SK-N-SH (cell line): ENCODE measurements at regions not wholly inside any gene's neighbourhood (a gene's known extent, or its start where the extent isn't known, plus 50 kb on each side); places are given as distances from the start of the nearest gene placed in this dataset.

Source experiments
- CTCF ChIP-seq: fragments of 200-600 bp; sonication (generic); IDR thresholded peaks from 2 replicates; pipeline ENCODE4 v1.6.1; 2017; ENCODE audit warnings: antibody characterized with exemption, mild to moderate bottlenecking, moderate library complexity
- EP300 ChIP-seq, 2 experiments: IDR thresholded peaks; 2 replicates each; pipeline versions ENCODE4 v1.4.0 to v1.6.1; 2012; ENCODE audit warnings: borderline replicate concordance in 1 of 2, low read depth in 1 of 2, low read length in 1 of 2
- FOXJ3 ChIP-seq: sonication (generic); formaldehyde crosslinking; IDR thresholded peaks from 2 replicates; pipeline ENCODE4 v1.5.1; 2020; ENCODE audit warnings: mild to moderate bottlenecking, missing genetic modification reagents
- GABPA ChIP-seq: IDR thresholded peaks from 2 replicates; pipeline ENCODE4 v1.4.0; 2012; ENCODE audit warnings: low read depth, mild to moderate bottlenecking
- GATA2 ChIP-seq: sonication (generic); formaldehyde crosslinking; IDR thresholded peaks from 2 replicates; pipeline ENCODE4 v1.5.0; 2020; ENCODE audit warnings: mild to moderate bottlenecking, missing genetic modification reagents
- JUND ChIP-seq: IDR thresholded peaks from 2 replicates; pipeline ENCODE4 v1.4.0; 2012
- MXI1 ChIP-seq: IDR thresholded peaks from 2 replicates; pipeline ENCODE4 v1.6.1; 2012; ENCODE audit warnings: mild to moderate bottlenecking, low read depth, low read length, improper control_type of control experiment
- NRF1 ChIP-seq: IDR thresholded peaks from 2 replicates; pipeline ENCODE4 v1.6.1; 2012; ENCODE audit warnings: low read depth, mild to moderate bottlenecking, low read length
- POLR2AphosphoS5 ChIP-seq: IDR thresholded peaks from 2 replicates; pipeline ENCODE4 v1.6.1; 2012; ENCODE audit warnings: low read depth, low read length
- SIN3A ChIP-seq: IDR thresholded peaks from 2 replicates; pipeline ENCODE4 v1.6.1; 2012; ENCODE audit warnings: low read depth, mild to moderate bottlenecking, low read length, moderate library complexity, borderline replicate concordance
- TAF1 ChIP-seq: IDR thresholded peaks from 2 replicates; pipeline ENCODE4 v1.6.1; 2012; ENCODE audit warnings: low read depth, mild to moderate bottlenecking, low read length, moderate library complexity, borderline replicate concordance
- TCF12 ChIP-seq: IDR thresholded peaks from 2 replicates; pipeline ENCODE4 v1.4.0; 2012
- TF ChIP-seq, protein P1 (sequence below): IDR thresholded peaks from 2 replicates; pipeline ENCODE4 v1.4.0; 2012; ENCODE audit warnings: low read depth, borderline replicate concordance
- TF ChIP-seq, protein P2 (sequence below): IDR thresholded peaks from 2 replicates; pipeline ENCODE4 v1.4.0; 2012; ENCODE audit warnings: low read depth

GRCh38 chr4:126372634-126373033 lies 1057.9 kb downstream of the FAT4 start:
- no peak for TF ChIP-seq POLR2AphosphoS5
- no peak for TF ChIP-seq CTCF
- no peak for TF ChIP-seq FOXJ3 (CRISPR knock-in tag)
- no peak for TF ChIP-seq NRF1
- no peak for TF ChIP-seq GABPA
- TF ChIP-seq, protein P1, sequence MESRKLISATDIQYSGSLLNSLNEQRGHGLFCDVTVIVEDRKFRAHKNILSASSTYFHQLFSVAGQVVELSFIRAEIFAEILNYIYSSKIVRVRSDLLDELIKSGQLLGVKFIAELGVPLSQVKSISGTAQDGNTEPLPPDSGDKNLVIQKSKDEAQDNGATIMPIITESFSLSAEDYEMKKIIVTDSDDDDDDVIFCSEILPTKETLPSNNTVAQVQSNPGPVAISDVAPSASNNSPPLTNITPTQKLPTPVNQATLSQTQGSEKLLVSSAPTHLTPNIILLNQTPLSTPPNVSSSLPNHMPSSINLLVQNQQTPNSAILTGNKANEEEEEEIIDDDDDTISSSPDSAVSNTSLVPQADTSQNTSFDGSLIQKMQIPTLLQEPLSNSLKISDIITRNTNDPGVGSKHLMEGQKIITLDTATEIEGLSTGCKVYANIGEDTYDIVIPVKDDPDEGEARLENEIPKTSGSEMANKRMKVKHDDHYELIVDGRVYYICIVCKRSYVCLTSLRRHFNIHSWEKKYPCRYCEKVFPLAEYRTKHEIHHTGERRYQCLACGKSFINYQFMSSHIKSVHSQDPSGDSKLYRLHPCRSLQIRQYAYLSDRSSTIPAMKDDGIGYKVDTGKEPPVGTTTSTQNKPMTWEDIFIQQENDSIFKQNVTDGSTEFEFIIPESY, result no peak
- TF ChIP-seq EP300 (IDR thresholded peaks at IDR 0.05; ENCODE audit: borderline replicate concordance in 1 of 2, low read depth in 1 of 2, low read length in 1 of 2), result no peak
- TF ChIP-seq, protein P2, sequence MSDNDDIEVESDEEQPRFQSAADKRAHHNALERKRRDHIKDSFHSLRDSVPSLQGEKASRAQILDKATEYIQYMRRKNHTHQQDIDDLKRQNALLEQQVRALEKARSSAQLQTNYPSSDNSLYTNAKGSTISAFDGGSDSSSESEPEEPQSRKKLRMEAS, result no peak
- TF ChIP-seq JUND, result no peak
- no peak for TF ChIP-seq TCF12
- TF ChIP-seq MXI1, result no peak
- no peak for TF ChIP-seq GATA2
- TF ChIP-seq SIN3A, result no peak
- TF ChIP-seq TAF1, result no peak
